ENCODE measurements at regions not wholly inside any gene's neighbourhood (a gene's known extent, or its start where the extent isn't known, plus 50 kb on each side); places are given as distances from the start of the nearest gene placed in this dataset.

- Histone ChIP-seq H3K4me1 (ENCODE audit: control extremely low read depth in 1 of 4, control insufficient read depth in 4 of 4, insufficient read depth in 4 of 4, low read length in 3 of 4) (no peaks in the 10 kb centered on the region), H3K36me3 (ENCODE audit: control insufficient read depth in 4 of 4, insufficient read depth in 4 of 4, low read length in 3 of 4) (no peaks in the 10 kb centered on the region), H3K9me3 (ENCODE audit: control extremely low read depth in 1 of 5, control insufficient read depth in 4 of 5, insufficient read depth in 2 of 5, low read depth in 1 of 5, low read length in 4 of 5) (no peaks in the 10 kb centered on the region), H3K27ac (ENCODE audit: insufficient read depth in 1 of 2, low read depth in 1 of 2, low read length in 2 of 2, poor library complexity in 1 of 2, severe bottlenecking in 2 of 2) (no peak overlapping the region), H3K4me3 (ENCODE audit: control insufficient read depth in 1 of 7, extremely low read depth in 1 of 7, insufficient read depth in 4 of 7, low read depth in 2 of 7, low read length in 6 of 7) (no peak overlapping the region), H3K27me3 (replicated peaks in 2 of 5; ENCODE audit: control insufficient read depth in 4 of 5, insufficient read depth in 5 of 5, low read length in 4 of 5) (no peaks in the 10 kb centered on the region)
- CTCF ChIA-PET, result interaction anchor here (1.4 kb wide), 1 partner anchor 10 kb away, joined by 3 read pairs; no protein-coding TSS in a partner anchor
- POLR2A ChIA-PET, result no interaction called here
- no CpG with 5 or more reads among the region's 3 CpGs for WGBS (ENCODE audit: insufficient coverage)
- no peak for DNase-seq
Measured at GRCh38 chr2:145110668-145111356, 590.9 kb upstream of the ZEB2 start.

DNA sequence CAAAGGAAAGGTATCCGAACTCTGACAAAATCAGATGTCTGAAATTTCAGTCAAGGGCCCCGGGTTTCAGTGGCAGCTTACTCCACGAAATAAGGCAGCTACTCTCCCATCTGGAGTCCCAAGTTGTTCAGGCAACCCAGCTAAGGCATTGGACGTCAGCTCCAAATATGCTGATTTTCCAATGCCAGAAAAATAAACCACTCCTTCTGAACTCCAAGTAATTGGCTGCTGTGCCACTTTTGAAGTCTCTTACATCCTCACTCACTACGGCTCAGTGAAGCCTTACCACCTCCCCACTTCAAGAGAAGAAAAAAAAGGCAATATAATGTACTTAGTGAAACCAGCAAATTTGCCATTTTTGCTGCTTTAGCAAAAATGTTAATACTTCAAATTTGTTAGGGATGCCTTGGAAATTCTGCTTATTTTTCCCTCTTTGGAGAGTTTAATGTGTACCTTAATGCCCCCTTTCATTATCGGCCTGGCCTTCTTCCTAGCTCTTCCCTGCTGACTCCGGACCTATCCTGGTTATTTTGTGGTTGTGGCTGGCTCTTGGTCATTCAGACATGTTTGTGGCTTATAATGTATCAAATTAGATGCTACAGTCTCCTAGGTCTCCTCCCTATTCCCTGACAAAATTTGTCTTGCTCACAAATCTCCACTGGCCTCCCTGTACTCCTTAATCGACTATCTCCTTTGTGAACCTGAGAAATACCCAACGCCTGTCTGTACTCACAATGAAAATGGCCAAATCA is 589.2 kb upstream of the ZEB2 start:
- POLR2A ChIA-PET, result no interaction called here
- WGBS (ENCODE audit: insufficient coverage), result 98% methylated on average over 5 of the region's 9 CpGs

DNA sequence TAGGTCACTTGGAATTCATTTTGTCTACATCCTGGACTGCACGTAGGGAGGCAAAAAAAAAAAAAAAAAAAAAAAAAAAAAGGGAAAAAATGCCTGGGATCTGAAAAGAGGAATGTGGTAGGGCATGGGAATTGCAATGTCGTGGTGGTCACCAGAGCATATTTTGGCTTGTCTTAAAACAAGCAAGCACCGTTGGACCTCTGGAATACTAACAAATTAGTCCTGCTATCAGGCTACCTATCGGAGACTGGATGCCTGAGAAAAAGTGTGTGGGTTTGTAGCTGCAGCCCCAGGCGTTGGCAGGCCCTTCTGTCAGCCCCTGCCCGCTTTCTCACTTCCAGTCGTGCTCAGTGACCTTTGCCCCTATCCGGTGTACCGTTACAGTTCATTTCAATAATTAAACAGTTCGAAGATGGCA is 588.5 kb upstream of the ZEB2 start:
- H3K27ac ChIP-seq (ENCODE audit: insufficient read depth in 1 of 2, low read depth in 1 of 2, low read length in 2 of 2, poor library complexity in 1 of 2, severe bottlenecking in 2 of 2), result no peak overlapping the region
- ChIA-PET CTCF (no interaction called here), POLR2A (no interaction called here)
- no peaks in the 10 kb centered on the region for H3K27me3 ChIP-seq (replicated peaks in 2 of 5; ENCODE audit: control insufficient read depth in 4 of 5, insufficient read depth in 5 of 5, low read length in 4 of 5)
- DNase-seq, result no peak
- no peaks in the 10 kb centered on the region for H3K36me3 ChIP-seq (ENCODE audit: control insufficient read depth in 4 of 4, insufficient read depth in 4 of 4, low read length in 3 of 4)
- no peak overlapping the region for H3K4me3 ChIP-seq (ENCODE audit: control insufficient read depth in 1 of 7, extremely low read depth in 1 of 7, insufficient read depth in 4 of 7, low read depth in 2 of 7, low read length in 6 of 7)
- WGBS (ENCODE audit: insufficient coverage), result 95% methylated on average over 7 of the region's 10 CpGs
- H3K9me3 ChIP-seq (ENCODE audit: control extremely low read depth in 1 of 5, control insufficient read depth in 4 of 5, insufficient read depth in 2 of 5, low read depth in 1 of 5, low read length in 4 of 5), result no peaks in the 10 kb centered on the region
- no peaks in the 10 kb centered on the region for H3K4me1 ChIP-seq (ENCODE audit: control extremely low read depth in 1 of 4, control insufficient read depth in 4 of 4, insufficient read depth in 4 of 4, low read length in 3 of 4)

More for the DNA sequence above, 589.2 kb upstream of the ZEB2 start:
- CTCF ChIA-PET, result interaction anchor here (1.4 kb wide), 1 partner anchor 11 kb away, joined by 3 read pairs; no protein-coding TSS in a partner anchor
- Histone ChIP-seq H3K27ac (ENCODE audit: insufficient read depth in 1 of 2, low read depth in 1 of 2, low read length in 2 of 2, poor library complexity in 1 of 2, severe bottlenecking in 2 of 2) (no peak overlapping the region), H3K36me3 (ENCODE audit: control insufficient read depth in 4 of 4, insufficient read depth in 4 of 4, low read length in 3 of 4) (no peaks in the 10 kb centered on the region), H3K27me3 (replicated peaks in 2 of 5; ENCODE audit: control insufficient read depth in 4 of 5, insufficient read depth in 5 of 5, low read length in 4 of 5) (no peaks in the 10 kb centered on the region), H3K4me3 (ENCODE audit: control insufficient read depth in 1 of 7, extremely low read depth in 1 of 7, insufficient read depth in 4 of 7, low read depth in 2 of 7, low read length in 6 of 7) (no peak overlapping the region), H3K4me1 (ENCODE audit: control extremely low read depth in 1 of 4, control insufficient read depth in 4 of 4, insufficient read depth in 4 of 4, low read length in 3 of 4) (no peaks in the 10 kb centered on the region), H3K9me3 (ENCODE audit: control extremely low read depth in 1 of 5, control insufficient read depth in 4 of 5, insufficient read depth in 2 of 5, low read depth in 1 of 5, low read length in 4 of 5) (no peaks in the 10 kb centered on the region)
- DNase-seq, result no peak

GRCh38 chr2:145106293-145106692 is 586.4 kb upstream of the ZEB2 start:
- no peaks in the 10 kb centered on the region for H3K4me1 ChIP-seq (ENCODE audit: control extremely low read depth in 1 of 4, control insufficient read depth in 4 of 4, insufficient read depth in 4 of 4, low read length in 3 of 4)
- DNase-seq, result no peak
- no peaks in the 10 kb centered on the region for H3K36me3 ChIP-seq (ENCODE audit: control insufficient read depth in 4 of 4, insufficient read depth in 4 of 4, low read length in 3 of 4)
- no peak overlapping the region for H3K27ac ChIP-seq (ENCODE audit: insufficient read depth in 1 of 2, low read depth in 1 of 2, low read length in 2 of 2, poor library complexity in 1 of 2, severe bottlenecking in 2 of 2)
- CTCF ChIA-PET, result no interaction called here
- H3K4me3 ChIP-seq (ENCODE audit: control insufficient read depth in 1 of 7, extremely low read depth in 1 of 7, insufficient read depth in 4 of 7, low read depth in 2 of 7, low read length in 6 of 7), result no peak overlapping the region
- no peaks in the 10 kb centered on the region for H3K9me3 ChIP-seq (ENCODE audit: control extremely low read depth in 1 of 5, control insufficient read depth in 4 of 5, insufficient read depth in 2 of 5, low read depth in 1 of 5, low read length in 4 of 5)
- POLR2A ChIA-PET, result no interaction called here
- no peaks in the 10 kb centered on the region for H3K27me3 ChIP-seq (replicated peaks in 2 of 5; ENCODE audit: control insufficient read depth in 4 of 5, insufficient read depth in 5 of 5, low read length in 4 of 5)
- WGBS (ENCODE audit: insufficient coverage), result 95% methylated on average over 4 of the region's 5 CpGs

GRCh38 chr2:145102706-145103105 is 582.8 kb upstream of the ZEB2 start:
- H3K9me3 ChIP-seq (ENCODE audit: control extremely low read depth in 1 of 5, control insufficient read depth in 4 of 5, insufficient read depth in 2 of 5, low read depth in 1 of 5, low read length in 4 of 5), result no peaks in the 10 kb centered on the region
- 100% methylated on average over 1 of the region's 2 CpGs for WGBS (ENCODE audit: insufficient coverage)
- H3K4me1 ChIP-seq (ENCODE audit: control extremely low read depth in 1 of 4, control insufficient read depth in 4 of 4, insufficient read depth in 4 of 4, low read length in 3 of 4), result no peaks in the 10 kb centered on the region
- ChIA-PET POLR2A (no interaction called here), CTCF (no interaction called here)
- no peaks in the 10 kb centered on the region for H3K36me3 ChIP-seq (ENCODE audit: control insufficient read depth in 4 of 4, insufficient read depth in 4 of 4, low read length in 3 of 4)
- H3K27me3 ChIP-seq (replicated peaks in 2 of 5; ENCODE audit: control insufficient read depth in 4 of 5, insufficient read depth in 5 of 5, low read length in 4 of 5), result no peaks in the 10 kb centered on the region
- no peak for DNase-seq
- H3K27ac ChIP-seq (ENCODE audit: insufficient read depth in 1 of 2, low read depth in 1 of 2, low read length in 2 of 2, poor library complexity in 1 of 2, severe bottlenecking in 2 of 2), result no peak overlapping the region
- no peak overlapping the region for H3K4me3 ChIP-seq (ENCODE audit: control insufficient read depth in 1 of 7, extremely low read depth in 1 of 7, insufficient read depth in 4 of 7, low read depth in 2 of 7, low read length in 6 of 7)

- H3K4me1 ChIP-seq (ENCODE audit: control extremely low read depth in 1 of 4, control insufficient read depth in 4 of 4, insufficient read depth in 4 of 4, low read length in 3 of 4), result no peaks in the 10 kb centered on the region
- no peaks in the 10 kb centered on the region for H3K36me3 ChIP-seq (ENCODE audit: control insufficient read depth in 4 of 4, insufficient read depth in 4 of 4, low read length in 3 of 4)
- ChIA-PET CTCF (no interaction called here), POLR2A (no interaction called here)
- no peak overlapping the region for H3K4me3 ChIP-seq (ENCODE audit: control insufficient read depth in 1 of 7, extremely low read depth in 1 of 7, insufficient read depth in 4 of 7, low read depth in 2 of 7, low read length in 6 of 7)
- no peaks in the 10 kb centered on the region for H3K27me3 ChIP-seq (replicated peaks in 2 of 5; ENCODE audit: control insufficient read depth in 4 of 5, insufficient read depth in 5 of 5, low read length in 4 of 5)
- no peak for DNase-seq
- no peak overlapping the region for H3K27ac ChIP-seq (ENCODE audit: insufficient read depth in 1 of 2, low read depth in 1 of 2, low read length in 2 of 2, poor library complexity in 1 of 2, severe bottlenecking in 2 of 2)
- no peaks in the 10 kb centered on the region for H3K9me3 ChIP-seq (ENCODE audit: control extremely low read depth in 1 of 5, control insufficient read depth in 4 of 5, insufficient read depth in 2 of 5, low read depth in 1 of 5, low read length in 4 of 5)
- WGBS (ENCODE audit: insufficient coverage), result no CpG with 5 or more reads among the region's 1 CpG
Measured at GRCh38 chr2:145100301-145100700, 580.4 kb upstream of the ZEB2 start.

- no peak overlapping the region for H3K27ac ChIP-seq (ENCODE audit: insufficient read depth in 1 of 2, low read depth in 1 of 2, low read length in 2 of 2, poor library complexity in 1 of 2, severe bottlenecking in 2 of 2)
- no peaks in the 10 kb centered on the region for H3K4me1 ChIP-seq (ENCODE audit: control extremely low read depth in 1 of 4, control insufficient read depth in 4 of 4, insufficient read depth in 4 of 4, low read length in 3 of 4)
- CTCF ChIA-PET, result no interaction called here
- no peaks in the 10 kb centered on the region for H3K27me3 ChIP-seq (replicated peaks in 2 of 5; ENCODE audit: control insufficient read depth in 4 of 5, insufficient read depth in 5 of 5, low read length in 4 of 5)
- H3K36me3 ChIP-seq (ENCODE audit: control insufficient read depth in 4 of 4, insufficient read depth in 4 of 4, low read length in 3 of 4), result no peaks in the 10 kb centered on the region
- POLR2A ChIA-PET, result no interaction called here
- H3K4me3 ChIP-seq (ENCODE audit: control insufficient read depth in 1 of 7, extremely low read depth in 1 of 7, insufficient read depth in 4 of 7, low read depth in 2 of 7, low read length in 6 of 7), result no peak overlapping the region
- DNase-seq, result no peak
- H3K9me3 ChIP-seq (ENCODE audit: control extremely low read depth in 1 of 5, control insufficient read depth in 4 of 5, insufficient read depth in 2 of 5, low read depth in 1 of 5, low read length in 4 of 5), result no peaks in the 10 kb centered on the region
Measured at GRCh38 chr2:145096582-145096981, 576.7 kb upstream of the ZEB2 start.

All from common myeloid progenitor, CD34-positive (primary cell).